IPS DF 6.9 (cell line): ENCODE measurements at regions not wholly inside any gene's neighbourhood (a gene's known extent, or its start where the extent isn't known, plus 50 kb on each side); places are given as distances from the start of the nearest gene placed in this dataset.
"Not testable (repeated sequence)": the region's sequence is repeated elsewhere in the genome, so short reads cannot be mapped to it uniquely, and the experiment has no call there.

Source experiments
- DNase-seq: peaks from one replicate; pipeline ENCODE4 v3.0.0-alpha.2; 2013; ENCODE audit warnings: low read depth, low spot score
- H3K27ac ChIP-seq: one replicate; pipeline ENCODE4 v1.5.1; 2013; ENCODE audit warnings: low read length, control low read depth
- H3K27me3 ChIP-seq: 2 replicates; pipeline ENCODE4 v1.6.1; 2013; ENCODE audit warnings: mild to moderate bottlenecking, low read length; ENCODE audit not compliant: control insufficient read depth, insufficient read depth
- H3K36me3 ChIP-seq: 2 replicates; pipeline ENCODE4 v1.6.1; 2013; ENCODE audit warnings: low read length; ENCODE audit not compliant: control insufficient read depth, insufficient read depth
- H3K4me1 ChIP-seq: 2 replicates; pipeline ENCODE4 v1.6.1; 2013; ENCODE audit warnings: low read length; ENCODE audit not compliant: control insufficient read depth, insufficient read depth
- H3K4me3 ChIP-seq: 2 replicates; pipeline ENCODE4 v1.5.1; 2013; ENCODE audit warnings: mild to moderate bottlenecking, low read length
- H3K9me3 ChIP-seq: 2 replicates; pipeline ENCODE4 v1.6.1; 2013; ENCODE audit warnings: low read length, inconsistent platforms; ENCODE audit not compliant: control insufficient read depth, insufficient read depth
- WGBS: extraction: QIAGEN DNeasy Blood & Tissue Kit; methylation state at CpG from one replicate; pipeline ENCODE4 v1.1.7; 2013; ENCODE audit warnings: mixed read lengths, missing lambda C conversion rate; ENCODE audit not compliant: insufficient read length, insufficient coverage; 5-methylcytosine and 5-hydroxymethylcytosine counted together

DNA sequence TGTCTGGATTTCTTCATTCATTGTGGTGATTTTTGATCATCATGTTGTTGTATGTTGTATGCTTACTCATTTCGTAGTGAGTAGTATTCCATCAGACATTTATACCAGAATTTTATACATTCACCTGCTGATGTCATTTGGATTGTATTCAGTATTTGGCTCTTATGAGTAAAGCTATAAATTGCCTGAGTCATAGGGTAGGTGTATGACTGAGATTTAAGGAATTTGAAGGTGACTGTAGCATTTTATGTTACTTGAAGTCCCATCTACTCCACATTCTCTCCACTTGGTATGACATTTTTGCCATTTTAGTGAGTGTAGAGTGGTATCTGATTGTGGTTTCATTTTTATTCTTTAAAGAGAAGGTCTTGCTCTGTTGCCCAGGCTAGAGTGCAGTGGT, 548.2 kb downstream of the TBC1D22A start:
- no CpG with 5 or more reads among the region's 1 CpG for WGBS

DNA sequence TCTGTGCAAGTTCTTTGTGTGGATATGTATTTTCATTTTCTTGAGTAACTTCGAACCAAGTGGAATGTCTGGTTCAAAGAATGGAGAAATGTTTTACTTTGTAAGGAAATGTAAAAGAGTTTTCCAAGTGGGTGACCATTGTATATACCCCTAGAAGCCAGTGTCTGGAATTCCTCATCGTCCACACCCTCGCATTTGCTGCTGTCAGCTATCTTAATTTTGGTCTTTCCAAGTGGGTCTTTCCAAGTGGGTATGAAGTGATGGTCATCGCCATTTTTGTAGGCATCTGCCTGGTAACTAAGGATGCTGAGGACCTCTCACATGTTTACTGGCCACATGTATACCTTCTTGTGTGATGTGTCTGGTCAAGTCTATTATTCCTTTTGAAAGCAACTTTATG, 547.5 kb downstream of the TBC1D22A start:
- no CpG with 5 or more reads among the region's 4 CpGs for WGBS

More for the DNA sequence above, 548.2 kb downstream of the TBC1D22A start:
- no peak for DNase-seq
- no peak overlapping the region for H3K4me3 ChIP-seq
- no peaks in the 10 kb centered on the region for H3K36me3 ChIP-seq
- peaks cover 4% of the 10 kb centered on the region; the same call in 1 of the 2 replicates for H3K9me3 ChIP-seq
- H3K4me1 ChIP-seq, result no peaks in the 10 kb centered on the region
- no peak overlapping the region for H3K27ac ChIP-seq
- H3K27me3 ChIP-seq, result no peaks in the 10 kb centered on the region

DNA sequence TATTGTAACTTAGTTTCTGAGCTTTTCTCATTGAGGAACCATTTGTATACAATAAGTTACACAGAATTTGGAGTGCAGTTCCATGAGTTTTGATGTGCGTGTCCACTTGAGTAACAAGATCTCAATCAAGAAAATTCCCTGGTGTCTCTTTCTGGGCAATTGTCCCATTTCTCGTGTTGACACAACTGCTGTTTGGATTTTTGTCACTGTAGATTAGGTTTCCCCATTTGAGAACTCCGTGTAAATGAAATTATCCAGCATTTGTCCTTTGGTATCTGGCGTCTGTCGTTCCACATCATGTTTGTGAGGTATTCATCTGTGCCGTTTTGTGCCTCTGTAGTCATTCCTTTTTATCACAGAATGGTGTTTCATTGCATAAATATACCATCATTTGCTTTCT, 547.0 kb downstream of the TBC1D22A start:
- H3K36me3 ChIP-seq, result no peaks in the 10 kb centered on the region; the same call in 1 of the 2 replicates
- no peaks in the 10 kb centered on the region for H3K4me1 ChIP-seq
- peaks cover 4% of the 10 kb centered on the region; the same call in 1 of the 2 replicates for H3K9me3 ChIP-seq
- WGBS, result no CpG with 5 or more reads among the region's 6 CpGs
- H3K27ac ChIP-seq, result no peak overlapping the region
- DNase-seq, result no peak
- H3K27me3 ChIP-seq, result no peaks in the 10 kb centered on the region
- no peak overlapping the region for H3K4me3 ChIP-seq

More for the DNA sequence above, 547.5 kb downstream of the TBC1D22A start:
- Histone ChIP-seq H3K9me3 (peaks cover 4% of the 10 kb centered on the region; the same call in 1 of the 2 replicates), H3K27ac (no peak overlapping the region), H3K36me3 (no peaks in the 10 kb centered on the region), H3K27me3 (no peaks in the 10 kb centered on the region), H3K4me1 (no peaks in the 10 kb centered on the region), H3K4me3 (no peak overlapping the region)
- DNase-seq, result no peak

DNA sequence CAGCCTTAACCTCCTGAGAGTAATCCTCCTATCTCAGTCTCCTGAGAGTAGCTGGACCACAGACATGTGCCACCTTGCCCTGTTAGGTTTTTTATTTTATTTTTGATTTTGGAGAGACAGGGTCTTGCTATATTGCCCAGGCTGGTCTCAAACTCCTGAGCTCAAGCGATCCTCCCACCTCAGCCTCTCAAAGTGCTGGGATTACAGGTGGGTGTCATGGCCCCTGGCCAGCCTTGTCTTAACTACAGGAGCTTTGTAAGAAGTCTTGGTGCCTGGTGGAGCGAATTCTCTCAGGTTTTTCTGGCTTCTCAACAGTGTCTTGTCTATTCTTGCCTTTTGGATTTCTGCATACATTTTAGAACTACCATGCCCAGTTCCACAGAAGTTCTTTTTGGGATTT, 546.4 kb downstream of the TBC1D22A start:
- Histone ChIP-seq H3K4me3 (no peak overlapping the region), H3K27ac (no peak overlapping the region), H3K27me3 (no peaks in the 10 kb centered on the region), H3K36me3 (no peaks in the 10 kb centered on the region; the same call in 1 of the 2 replicates), H3K9me3 (peaks cover 4% of the 10 kb centered on the region), H3K4me1 (no peaks in the 10 kb centered on the region)
- WGBS, result no CpG with 5 or more reads among the region's 2 CpGs
- no peak for DNase-seq

DNA sequence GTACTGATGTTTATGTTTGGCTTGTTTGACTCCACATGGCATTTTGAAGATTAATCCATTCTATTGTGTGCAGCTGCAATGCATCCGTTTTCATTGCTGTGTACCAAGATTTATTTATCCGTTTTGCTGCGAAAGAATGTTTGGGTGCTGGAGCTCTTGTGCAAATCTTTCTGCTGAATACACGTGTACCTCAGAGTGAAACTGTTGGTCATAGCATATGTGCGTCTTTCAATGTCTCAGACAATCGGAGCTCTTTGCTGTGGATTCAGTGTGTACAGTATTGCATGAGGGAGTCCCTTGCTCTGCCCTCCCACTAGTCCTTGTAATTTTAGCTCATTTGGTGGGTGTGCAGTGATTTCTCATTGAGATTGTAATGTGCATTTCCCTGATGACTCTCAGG, 545.4 kb downstream of the TBC1D22A start:
- no peak overlapping the region for H3K27ac ChIP-seq

DNA sequence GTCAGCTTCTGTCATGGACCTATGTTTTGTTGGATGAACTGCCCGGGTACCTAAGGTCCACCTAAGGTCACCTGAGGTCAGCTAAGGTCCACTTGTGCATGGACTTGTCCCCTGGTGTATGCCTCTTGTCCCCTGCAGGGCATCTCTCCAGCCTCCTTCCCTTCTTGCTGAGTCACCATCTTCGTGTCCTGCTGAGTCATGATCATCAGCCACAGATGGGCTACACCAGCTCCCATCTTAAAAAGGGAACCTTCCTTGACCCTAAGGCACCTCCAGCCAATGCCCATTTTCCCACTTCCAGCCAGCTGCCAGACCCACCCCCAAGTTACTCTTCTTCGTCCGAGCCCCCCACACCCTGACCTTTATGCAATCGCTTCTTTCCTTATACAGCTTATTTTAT, 544.9 kb downstream of the TBC1D22A start:
- no peak overlapping the region for H3K27ac ChIP-seq
- H3K27me3 ChIP-seq, result no peaks in the 10 kb centered on the region
- H3K36me3 ChIP-seq, result no peaks in the 10 kb centered on the region; the same call in 1 of the 2 replicates
- peaks cover 10% of the 10 kb centered on the region for H3K9me3 ChIP-seq
- H3K4me3 ChIP-seq, result no peak overlapping the region
- no CpG with 5 or more reads among the region's 5 CpGs for WGBS
- H3K4me1 ChIP-seq, result no peaks in the 10 kb centered on the region
- DNase-seq, result no peak

More for the DNA sequence above, 545.4 kb downstream of the TBC1D22A start:
- Histone ChIP-seq H3K4me1 (no peaks in the 10 kb centered on the region), H3K9me3 (peaks cover 9% of the 10 kb centered on the region), H3K27me3 (no peaks in the 10 kb centered on the region), H3K4me3 (no peak overlapping the region), H3K36me3 (no peaks in the 10 kb centered on the region; the same call in 1 of the 2 replicates)
- no peak for DNase-seq
- WGBS, result no CpG with 5 or more reads among the region's 6 CpGs

DNA sequence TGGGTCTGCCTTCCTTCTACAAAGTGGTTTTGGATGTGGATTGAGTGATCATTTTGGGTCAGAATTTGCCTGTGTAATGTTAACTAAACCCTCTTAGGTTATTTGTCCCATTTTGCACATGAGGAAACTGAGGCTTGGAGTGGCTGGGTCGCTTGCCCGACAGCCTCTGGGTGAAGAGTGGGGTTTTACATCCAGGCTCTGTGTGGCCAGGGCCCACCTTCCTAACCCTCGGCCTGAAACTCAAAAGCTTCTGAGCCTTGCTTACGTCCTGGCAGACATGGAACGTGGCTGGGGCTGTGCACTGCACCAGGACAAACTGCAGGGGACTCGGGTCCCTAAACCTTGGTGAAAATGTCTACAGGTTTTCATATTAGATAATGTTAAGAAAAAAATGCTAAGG, 542.4 kb downstream of the TBC1D22A start:
- peaks cover 19% of the 10 kb centered on the region for H3K9me3 ChIP-seq
- no CpG with 5 or more reads among the region's 6 CpGs for WGBS
- no peak for DNase-seq

DNA sequence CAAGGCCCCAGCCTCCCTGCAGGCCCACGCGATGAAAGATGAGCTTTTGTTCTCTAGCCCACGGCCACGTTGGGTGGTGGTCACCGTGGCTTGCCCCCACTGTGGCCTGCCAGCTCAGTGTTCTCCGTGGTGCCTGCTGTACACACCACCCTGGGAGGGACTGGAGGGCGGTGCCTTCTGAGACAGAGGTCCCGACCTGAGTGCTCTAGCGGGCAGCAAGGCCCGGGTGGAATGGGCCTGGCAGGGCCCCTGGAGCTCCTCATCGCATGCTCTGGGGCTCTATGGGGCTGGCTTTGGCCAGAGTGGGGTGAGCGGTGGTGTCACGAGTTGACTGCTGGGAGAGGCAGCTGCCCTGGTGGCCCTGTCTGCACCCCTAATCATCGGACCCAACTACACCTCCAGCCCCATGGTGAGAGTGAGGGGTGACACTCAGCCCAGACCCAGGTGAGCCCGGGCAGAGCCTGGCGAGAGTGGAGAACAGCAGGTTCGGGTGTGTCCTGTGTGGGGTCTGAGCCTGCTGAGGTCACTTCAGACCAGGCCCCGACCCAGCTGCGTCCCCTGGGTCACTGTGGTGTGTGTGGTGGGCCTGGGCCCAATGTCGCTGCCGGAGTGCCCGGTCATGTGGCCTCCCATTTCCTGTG, 541.9 kb downstream of the TBC1D22A start:
- no peaks in the 10 kb centered on the region; the same call in 1 of the 2 replicates for H3K36me3 ChIP-seq
- peaks cover 20% of the 10 kb centered on the region for H3K9me3 ChIP-seq
- H3K27ac ChIP-seq, result no peak overlapping the region
- WGBS, result no CpG with 5 or more reads among the region's 22 CpGs
- H3K4me3 ChIP-seq, result no peak overlapping the region
- no peaks in the 10 kb centered on the region for H3K27me3 ChIP-seq
- H3K4me1 ChIP-seq, result no peaks in the 10 kb centered on the region
- no peak for DNase-seq

More for the DNA sequence above, 542.4 kb downstream of the TBC1D22A start:
- H3K36me3 ChIP-seq, result no peaks in the 10 kb centered on the region; the same call in 1 of the 2 replicates
- no peak overlapping the region for H3K4me3 ChIP-seq
- H3K27ac ChIP-seq, result no peak overlapping the region
- no peaks in the 10 kb centered on the region for H3K4me1 ChIP-seq
- no peaks in the 10 kb centered on the region for H3K27me3 ChIP-seq

DNA sequence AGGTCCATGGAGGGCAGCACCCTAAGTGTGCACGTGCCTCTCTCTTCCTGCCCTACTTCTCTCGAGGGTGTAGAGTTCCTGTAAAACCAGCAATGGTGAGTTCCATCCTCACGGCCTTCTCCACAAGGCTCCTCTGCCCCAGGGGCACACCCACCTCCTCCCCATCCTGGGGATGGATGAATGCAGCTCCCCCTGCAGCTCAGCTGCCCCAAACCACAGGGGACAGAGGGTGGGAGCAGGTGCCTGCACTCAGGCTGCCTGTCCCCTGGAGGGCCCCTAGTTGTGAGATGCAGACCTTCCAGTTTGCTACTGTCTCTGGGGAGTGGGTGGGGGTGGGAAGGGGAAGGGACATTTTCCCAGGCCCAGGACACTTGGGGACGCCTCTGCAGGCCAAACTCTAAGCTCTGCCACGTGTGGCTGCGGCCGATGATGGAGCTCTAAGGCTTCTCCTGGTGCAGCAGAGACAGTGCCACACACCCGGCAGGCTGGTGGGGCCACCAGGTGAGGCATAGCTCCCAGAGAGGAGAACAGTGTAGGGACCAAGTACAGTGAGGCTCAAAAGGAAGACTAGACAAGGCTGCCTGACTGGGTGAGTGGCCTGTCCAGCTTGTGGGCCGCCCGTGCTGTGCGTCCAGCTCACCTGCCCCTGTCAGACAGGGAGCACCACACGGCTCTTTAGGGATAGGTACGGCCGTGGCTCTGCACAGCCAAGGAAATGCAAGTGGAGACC, 540.9 kb downstream of the TBC1D22A start:
- Histone ChIP-seq H3K9me3 (peaks cover 21% of the 10 kb centered on the region), H3K4me1 (no peaks in the 10 kb centered on the region)
- WGBS, result no CpG with 5 or more reads among the region's 14 CpGs

DNA sequence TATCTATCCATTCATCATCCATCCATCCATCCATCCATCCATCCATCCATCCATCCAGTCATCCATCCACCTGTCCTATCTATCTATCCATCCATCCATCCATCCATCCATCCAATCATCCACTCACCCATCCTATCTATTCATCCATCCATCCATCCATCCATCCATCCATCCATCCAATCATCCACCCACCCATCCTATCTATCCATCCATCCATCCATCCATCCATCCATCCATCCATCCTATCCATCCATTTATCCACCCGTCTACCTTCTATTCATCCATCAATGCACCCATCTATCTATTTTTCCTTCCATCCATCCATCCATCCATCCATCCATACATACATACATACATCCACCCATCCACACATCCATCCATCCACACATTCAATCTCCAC, 540.1 kb downstream of the TBC1D22A start:
- peaks cover 25% of the 10 kb centered on the region for H3K9me3 ChIP-seq
- H3K27me3 ChIP-seq, DNase-seq, H3K27ac ChIP-seq, H3K36me3 ChIP-seq, H3K4me3 ChIP-seq, H3K4me1 ChIP-seq: not testable (repeated sequence)
- WGBS, result 100% methylated on average over 1 of the region's 1 CpG

More for the DNA sequence above, 540.9 kb downstream of the TBC1D22A start:
- DNase-seq, result no peak
- Histone ChIP-seq H3K36me3 (no peaks in the 10 kb centered on the region; the same call in 1 of the 2 replicates), H3K4me3 (no peak overlapping the region), H3K27ac (no peak overlapping the region), H3K27me3 (no peaks in the 10 kb centered on the region)
